VCaP (cell line): ENCODE measurements at regions not wholly inside any gene's neighbourhood (a gene's known extent, or its start where the extent isn't known, plus 50 kb on each side); places are given as distances from the start of the nearest gene placed in this dataset.

Experiments
- H3K27ac ChIP-seq: fragments of 450-650 bp; 2 replicates; pipeline ENCODE4 v1.5.1; 2017
- TF ChIP-seq, protein P1 (sequence below): fragments of 450-650 bp; conservative IDR thresholded peaks from 2 replicates; pipeline ENCODE4 v1.5.1; 2017; ENCODE audit warnings: mild to moderate bottlenecking, moderate library complexity

DNA sequence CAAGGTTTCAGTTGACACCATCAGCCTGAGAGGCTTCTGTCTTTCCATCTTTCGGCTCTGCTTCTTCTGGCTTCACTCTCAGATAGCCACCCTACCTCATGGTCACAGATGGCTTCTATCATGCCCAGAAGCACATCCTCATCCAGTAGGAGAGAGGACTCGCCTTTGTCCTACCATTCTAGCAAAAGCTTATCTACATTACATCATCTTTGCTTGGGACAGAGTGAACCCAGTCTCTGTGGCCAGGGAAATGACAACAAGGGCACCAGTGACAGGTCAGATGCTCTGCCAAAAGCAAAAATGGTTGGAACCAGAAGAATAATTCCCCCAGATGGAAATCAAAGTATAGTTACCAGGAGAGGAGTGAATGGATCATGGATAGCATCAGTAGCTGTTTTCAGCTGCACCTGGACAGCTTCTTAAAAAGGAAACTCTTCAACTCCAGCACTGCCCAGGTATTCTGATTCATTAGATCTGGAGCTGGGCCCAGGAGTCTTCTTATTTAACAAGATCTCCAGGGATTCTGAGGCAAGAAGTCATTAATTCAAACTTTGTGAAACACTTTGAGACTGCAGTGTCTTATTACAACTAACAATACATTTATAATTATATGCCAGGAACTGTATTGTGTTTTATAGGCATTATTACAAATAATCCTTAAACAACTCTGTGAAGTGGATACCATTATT, 257.7 kb upstream of the UBE2E3 start:
- TF ChIP-seq, protein P1, sequence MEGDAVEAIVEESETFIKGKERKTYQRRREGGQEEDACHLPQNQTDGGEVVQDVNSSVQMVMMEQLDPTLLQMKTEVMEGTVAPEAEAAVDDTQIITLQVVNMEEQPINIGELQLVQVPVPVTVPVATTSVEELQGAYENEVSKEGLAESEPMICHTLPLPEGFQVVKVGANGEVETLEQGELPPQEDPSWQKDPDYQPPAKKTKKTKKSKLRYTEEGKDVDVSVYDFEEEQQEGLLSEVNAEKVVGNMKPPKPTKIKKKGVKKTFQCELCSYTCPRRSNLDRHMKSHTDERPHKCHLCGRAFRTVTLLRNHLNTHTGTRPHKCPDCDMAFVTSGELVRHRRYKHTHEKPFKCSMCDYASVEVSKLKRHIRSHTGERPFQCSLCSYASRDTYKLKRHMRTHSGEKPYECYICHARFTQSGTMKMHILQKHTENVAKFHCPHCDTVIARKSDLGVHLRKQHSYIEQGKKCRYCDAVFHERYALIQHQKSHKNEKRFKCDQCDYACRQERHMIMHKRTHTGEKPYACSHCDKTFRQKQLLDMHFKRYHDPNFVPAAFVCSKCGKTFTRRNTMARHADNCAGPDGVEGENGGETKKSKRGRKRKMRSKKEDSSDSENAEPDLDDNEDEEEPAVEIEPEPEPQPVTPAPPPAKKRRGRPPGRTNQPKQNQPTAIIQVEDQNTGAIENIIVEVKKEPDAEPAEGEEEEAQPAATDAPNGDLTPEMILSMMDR, result no peak
- H3K27ac ChIP-seq, result peak overlapping the region; percentile 78

DNA sequence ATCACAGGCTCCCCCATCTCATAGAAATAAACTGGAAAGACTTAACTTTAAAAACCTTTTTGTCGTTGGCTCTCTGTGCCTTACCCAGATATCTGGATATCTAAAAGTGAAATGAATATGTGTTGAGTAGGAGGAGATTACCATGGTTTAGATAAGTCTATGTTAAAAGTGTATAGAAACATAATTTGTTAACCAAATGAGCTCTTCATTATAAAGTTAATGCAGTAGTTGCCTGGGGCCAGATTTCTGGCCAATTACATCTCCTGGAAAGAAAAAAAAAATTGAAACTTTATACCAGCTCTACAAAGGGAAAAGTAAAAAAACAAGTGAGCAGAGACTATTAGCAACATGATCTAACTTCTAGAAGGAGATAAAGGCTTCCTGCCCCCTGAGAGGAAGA, 259.6 kb upstream of the UBE2E3 start:
- no peak overlapping the region for H3K27ac ChIP-seq
- TF ChIP-seq, protein P1, result no peak

DNA sequence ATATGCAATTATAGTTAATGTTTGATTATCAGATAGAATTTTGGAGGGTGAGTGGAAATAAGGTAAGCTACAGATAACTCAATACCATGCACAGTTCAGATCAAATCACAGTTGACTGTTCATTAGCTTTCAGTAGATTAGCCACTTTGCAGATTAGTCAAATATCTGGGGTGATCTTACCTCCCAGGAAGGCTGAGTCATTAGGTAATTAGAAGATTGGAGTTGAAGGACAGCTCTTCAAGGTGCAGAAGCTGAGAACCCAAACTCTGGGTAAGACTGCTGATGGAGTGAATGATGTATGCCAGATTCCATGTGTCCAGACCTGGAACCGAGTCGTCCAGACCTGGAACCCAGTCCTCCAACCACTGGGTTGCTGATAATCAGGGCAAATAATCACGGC, 262.8 kb upstream of the UBE2E3 start:
- TF ChIP-seq, protein P1, result no peak
- H3K27ac ChIP-seq, result no peak overlapping the region

DNA sequence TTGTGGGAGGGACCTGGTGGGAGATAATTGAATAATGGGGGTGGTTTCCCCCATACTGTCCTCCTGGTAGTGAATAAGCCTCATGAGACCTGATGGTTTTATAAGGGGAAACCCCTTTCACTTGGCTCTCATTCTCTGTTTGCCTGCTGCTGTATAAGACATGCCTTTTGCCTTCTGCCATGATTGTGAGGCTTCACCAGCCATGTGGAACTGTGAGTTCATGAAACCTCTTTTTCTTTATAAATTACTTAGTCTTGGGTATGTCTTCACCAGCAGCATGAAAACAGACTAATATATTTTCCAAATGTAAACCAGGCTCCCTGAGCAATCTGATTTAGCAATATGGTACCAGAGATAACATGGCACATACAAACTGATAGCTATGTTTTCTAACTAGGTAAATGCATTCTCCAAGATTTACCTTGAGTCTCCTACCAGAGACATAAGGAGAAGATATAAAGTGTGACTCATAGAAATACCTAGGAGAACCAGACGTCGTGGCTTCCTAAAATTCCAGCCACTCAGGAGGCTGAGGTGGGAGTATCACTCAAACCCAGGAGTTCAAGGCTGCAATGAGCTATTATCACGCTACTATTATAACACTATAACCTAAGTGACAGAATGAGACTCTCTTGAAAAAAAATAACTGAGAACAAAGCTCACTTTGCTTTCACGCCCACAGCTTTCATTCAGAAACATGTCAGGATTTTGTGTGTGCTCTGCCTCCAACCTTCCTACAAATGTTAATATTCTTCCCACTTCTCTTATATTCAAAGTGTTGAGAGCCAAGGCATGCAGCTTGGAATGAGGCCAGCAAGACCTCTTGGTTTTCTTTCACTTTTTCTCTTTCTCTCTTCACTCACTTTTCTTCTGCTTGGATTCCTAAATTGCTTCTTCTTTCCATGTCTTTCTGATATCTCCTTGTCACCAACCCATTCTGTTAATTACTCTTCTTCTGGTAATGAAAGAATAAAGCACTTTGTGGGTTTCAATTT, 263.9 kb upstream of the UBE2E3 start:
- TF ChIP-seq, protein P1, result no peak
- peak overlapping the region; percentile 86 for H3K27ac ChIP-seq

DNA sequence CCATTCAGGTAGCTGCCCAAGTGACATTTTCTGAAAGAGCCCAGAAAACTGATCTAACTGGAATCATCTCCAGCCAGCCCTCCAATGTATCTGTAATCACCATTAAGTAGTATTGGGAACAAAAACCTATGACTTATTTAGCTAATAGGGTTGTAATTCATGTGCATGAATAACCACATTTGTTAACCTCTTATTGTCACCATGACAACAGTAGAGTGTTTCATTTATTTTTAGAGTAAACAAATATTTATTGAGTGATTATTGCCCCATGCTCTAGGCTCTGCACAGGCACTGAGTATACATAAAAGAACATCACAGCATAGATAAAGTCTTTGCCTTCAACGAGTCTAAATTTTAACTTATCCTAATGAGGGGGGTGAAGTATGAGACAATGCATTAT, 265.4 kb upstream of the UBE2E3 start:
- TF ChIP-seq, protein P1, result no peak
- peak overlapping the region; percentile 86 for H3K27ac ChIP-seq

DNA sequence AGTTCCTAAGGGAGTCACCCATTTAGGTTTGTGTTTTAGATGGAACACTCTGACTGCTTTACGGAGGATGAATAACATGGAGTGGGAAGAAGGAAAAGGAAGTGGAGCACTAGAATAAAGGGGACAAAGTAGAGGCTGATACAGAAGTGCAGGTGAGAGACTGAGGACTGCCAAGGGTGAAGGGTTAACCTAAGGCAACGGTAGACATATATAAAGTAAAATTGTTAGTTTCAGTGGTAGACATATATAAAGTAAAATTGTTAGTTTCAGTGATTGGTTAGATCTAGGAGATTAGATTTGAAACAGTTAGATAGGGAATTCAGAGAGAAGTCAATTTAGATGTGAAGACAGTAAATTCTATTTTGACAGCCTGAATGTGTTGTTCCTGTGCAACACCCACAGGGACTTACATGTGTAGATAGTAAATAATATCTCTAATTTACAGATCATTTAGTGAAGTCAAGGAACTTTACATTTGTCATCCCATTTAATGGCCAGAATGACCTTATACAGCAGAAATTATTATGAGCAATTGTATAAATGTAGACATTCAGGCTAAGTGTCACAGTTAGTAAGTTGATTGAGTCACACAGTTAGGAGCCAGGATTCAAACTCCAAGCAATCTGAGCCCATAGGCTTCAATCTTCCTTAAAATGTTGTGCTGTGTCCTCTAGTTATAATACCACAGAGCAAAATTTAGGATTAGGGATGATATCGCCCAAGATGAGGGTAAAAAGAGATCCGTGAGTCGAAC, 270.8 kb upstream of the UBE2E3 start:
- H3K27ac ChIP-seq, result no peak overlapping the region
- TF ChIP-seq, protein P1, result no peak

DNA sequence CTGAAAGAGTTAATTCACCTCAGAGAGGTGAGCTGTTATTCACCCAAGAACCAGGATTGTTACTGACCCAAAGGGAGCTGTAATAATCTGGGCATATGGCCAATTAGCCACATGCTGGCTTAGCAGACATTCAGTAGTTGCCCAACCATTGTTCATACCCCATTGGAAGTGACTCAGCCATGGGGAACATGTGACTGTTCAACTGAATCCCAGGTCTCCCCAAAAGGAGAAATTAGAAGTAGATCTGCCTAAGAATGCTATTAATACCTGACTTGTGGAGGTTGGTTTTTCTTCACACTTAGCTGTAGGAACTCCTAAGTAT, 272.6 kb upstream of the UBE2E3 start:
- TF ChIP-seq, protein P1, result no peak
- H3K27ac ChIP-seq, result no peak overlapping the region
